B cell (primary cell): ENCODE measurements at regions not wholly inside any gene's neighbourhood (a gene's known extent, or its start where the extent isn't known, plus 50 kb on each side); places are given as distances from the start of the nearest gene placed in this dataset.

Experiments
- ATAC-seq: fragments of 200-7000 bp; cut with Tn5 transposase; one replicate; pipeline ENCODE4 v1.10.0; 2021; ENCODE audit warnings: low read depth, mild to moderate bottlenecking, moderate number of reproducible peaks, moderate library complexity
- CTCF ChIA-PET: fragments of 350-600 bp; sonication (Branson Sonifier 250); formaldehyde crosslinking; loops from one replicate; lab custom pipeline; 2021; ENCODE audit warnings: antibody characterized with exemption, inconsistent platforms; lab: Charles Lee
- POLR2A ChIA-PET: fragments of 350-600 bp; sonication (Branson Sonifier 250); formaldehyde crosslinking; loops from one replicate; lab custom pipeline; 2021; ENCODE audit warnings: antibody characterized with exemption; lab: Charles Lee
- DNase-seq: peaks from one replicate; pipeline ENCODE4 v3.0.0; 2013
- H2AFZ ChIP-seq: 2 replicates; pipeline ENCODE4 v1.6.1; 2012; ENCODE audit warnings: mild to moderate bottlenecking, low read depth, low read length; ENCODE audit not compliant: insufficient read depth, poor library complexity, severe bottlenecking
- H3K27ac ChIP-seq, 2 donors: 1 replicate in 1 of 2; 2 replicates in 1 of 2; pipeline ENCODE4 v1.5.1; 2012 to 2013; ENCODE audit warnings: low read length in 2 of 2, mild to moderate bottlenecking in 2 of 2, moderate library complexity in 1 of 2
- H3K27me3 ChIP-seq, 4 experiments: fragments of 200-600 bp in 1 of 4; sonication (generic) in 1 of 4; replicated peaks in 1 of 4; 1 replicate in 2 of 4; 2 replicates in 2 of 4; pipeline versions ENCODE4 v1.6.1 to v1.7.0; 2013 to 2016; ENCODE audit warnings: low read length in 3 of 4, mild to moderate bottlenecking in 2 of 4, mixed read lengths in 1 of 4, moderate library complexity in 1 of 4; ENCODE audit not compliant: insufficient read depth in 4 of 4, control insufficient read depth in 3 of 4; ENCODE audit errors: control extremely low read depth in 1 of 4
- H3K36me3 ChIP-seq, 2 experiments: replicated peaks in 1 of 2; 1 replicate in 1 of 2; 2 replicates in 1 of 2; pipeline versions ENCODE4 v1.6.1 to v1.7.1; 2013; ENCODE audit warnings: low read length in 1 of 2; ENCODE audit not compliant: insufficient read depth in 2 of 2, control insufficient read depth in 1 of 2; ENCODE audit errors: control extremely low read depth in 1 of 2, extremely low read depth in 1 of 2
- H3K4me1 ChIP-seq, 2 donors: fragments of 200-600 bp in 1 of 2; sonication (generic) in 1 of 2; 1 replicate in 1 of 2; 2 replicates in 1 of 2; pipeline versions ENCODE4 v1.5.1 to v1.6.1; 2013 to 2017; ENCODE audit warnings: low read length in 2 of 2; ENCODE audit not compliant: control insufficient read depth in 2 of 2, insufficient read depth in 2 of 2
- H3K4me2 ChIP-seq: replicated peaks from 2 replicates; pipeline ENCODE3; 2012; ENCODE audit warnings: mild to moderate bottlenecking, low read depth, low read length; ENCODE audit not compliant: poor library complexity, severe bottlenecking
- H3K4me3 ChIP-seq, 5 experiments: fragments of 200-600 bp in 1 of 5; sonication (generic) in 1 of 5; 1 replicate in 3 of 5; 2 replicates in 2 of 5; pipeline versions ENCODE4 v1.5.1 to v1.7.0; 2011 to 2016; ENCODE audit warnings: low read length in 4 of 5, mild to moderate bottlenecking in 4 of 5, low read depth in 2 of 5, control low read depth in 1 of 5, moderate library complexity in 1 of 5; ENCODE audit not compliant: insufficient read depth in 1 of 5; ENCODE audit errors: control extremely low read depth in 1 of 5, extremely low read depth in 1 of 5
- H3K79me2 ChIP-seq: fragments of 200-600 bp; sonication (generic); one replicate; pipeline ENCODE4 v1.6.0; 2016; ENCODE audit warnings: low read length; ENCODE audit not compliant: control insufficient read depth, insufficient read depth
- H3K9ac ChIP-seq: fragments of 200-600 bp; sonication (generic); 2 replicates; pipeline ENCODE4 v1.6.1; 2017; ENCODE audit warnings: mild to moderate bottlenecking, low read length, moderate library complexity
- H3K9me3 ChIP-seq, 3 donors: one replicate each; pipeline versions ENCODE4 v1.6.1 to v1.7.1; 2013; ENCODE audit warnings: low read length in 2 of 3; ENCODE audit not compliant: control insufficient read depth in 2 of 3, insufficient read depth in 1 of 3; ENCODE audit errors: control extremely low read depth in 1 of 3
- H4K20me1 ChIP-seq: 2 replicates; pipeline ENCODE4 v1.6.0; 2012; ENCODE audit warnings: mild to moderate bottlenecking, low read length; ENCODE audit not compliant: insufficient read depth, control insufficient read depth, poor library complexity, severe bottlenecking
- H3K27ac Mint-ChIP-seq: one replicate; pipeline ENCODE4 v1.8.0; 2021; ENCODE audit warnings: mixed read lengths
- H3K27me3 Mint-ChIP-seq: one replicate; pipeline ENCODE4 v1.8.0; 2021; ENCODE audit warnings: mixed read lengths
- H3K4me1 Mint-ChIP-seq: one replicate; pipeline ENCODE4 v1.8.0; 2021; ENCODE audit warnings: mixed read lengths
- H3K4me3 Mint-ChIP-seq: one replicate; pipeline ENCODE4 v1.8.0; 2021; ENCODE audit warnings: mixed read lengths
- H3K9me3 Mint-ChIP-seq: one replicate; pipeline ENCODE4 v1.8.0; 2022; ENCODE audit warnings: mixed read lengths; ENCODE audit not compliant: insufficient read depth
- CTCF ChIP-seq: fragments of 200-600 bp; IDR thresholded peaks from one replicate; pipeline ENCODE4 v1.8.0; 2022; ENCODE audit warnings: antibody characterized with exemption, mild to moderate bottlenecking
- EZH2 ChIP-seq: IDR thresholded peaks from 2 replicates; pipeline ENCODE4 v1.6.1; 2012; ENCODE audit warnings: borderline replicate concordance, low read depth, mild to moderate bottlenecking, moderate library complexity, low read length; ENCODE audit not compliant: insufficient read depth, poor library complexity, severe bottlenecking
- WGBS: methylation state at CpG from one replicate; pipeline ENCODE4 v1.1.5; 2013; ENCODE audit warnings: missing lambda C conversion rate; ENCODE audit not compliant: insufficient coverage; 5-methylcytosine and 5-hydroxymethylcytosine counted together
- intact Hi-C: fragments of 100-400 bp; cut with micrococcal nuclease; formaldehyde crosslinking; loops from one replicate; pipeline ENCODE4 v1.10.0; 2022

- H3K4me3 ChIP-seq = no peak overlapping the region
- ATAC-seq (no peak), DNase-seq (no peak)
- H3K36me3 ChIP-seq = no peaks in the 10 kb centered on the region
- H3K4me1 ChIP-seq = no peaks in the 10 kb centered on the region
- Mint-ChIP-seq H3K9me3 (no peaks in the 10 kb centered on the region), H3K27ac (no peak overlapping the region), H3K4me3 (no peak overlapping the region), H3K27me3 (peaks cover 12% of the 10 kb centered on the region), H3K4me1 (no peaks in the 10 kb centered on the region)
- no peak overlapping the region for H3K4me2 ChIP-seq
- TF ChIP-seq CTCF (no peak), EZH2 (no peak)
- intact Hi-C loops = no loop called here
- H3K9me3 ChIP-seq = no peaks in the 10 kb centered on the region
- no peak overlapping the region for H3K9ac ChIP-seq
- H2AFZ ChIP-seq = no peak overlapping the region
- H3K79me2 ChIP-seq = no peaks in the 10 kb centered on the region
- H4K20me1 ChIP-seq = no peaks in the 10 kb centered on the region
- no peak overlapping the region for H3K27ac ChIP-seq
- H3K27me3 ChIP-seq = no peaks in the 10 kb centered on the region
- 98% methylated on average over 7 of the region's 9 CpGs for WGBS
- ChIA-PET POLR2A (no interaction called here), CTCF (interaction anchor here (0.7 kb wide), 1 partner anchor 180 kb away, joined by 3 read pairs; no protein-coding TSS in a partner anchor)
Measured at GRCh38 chr9:89917861-89918260, 313.0 kb downstream of the GADD45G start.

GRCh38 chr9:89919171-89919681 is 314.4 kb downstream of the GADD45G start:
- H3K79me2 ChIP-seq = no peaks in the 10 kb centered on the region
- TF ChIP-seq EZH2 = no peak
- TF ChIP-seq CTCF = peak; percentile 29
- Mint-ChIP-seq H3K27me3 (peaks cover 12% of the 10 kb centered on the region), H3K27ac (no peak overlapping the region), H3K9me3 (no peaks in the 10 kb centered on the region), H3K4me3 (no peak overlapping the region), H3K4me1 (peaks cover 2% of the 10 kb centered on the region)
- ChIA-PET CTCF (interaction anchor here (1.1 to 2.4 kb wide), 4 partner anchors 183 to 836 kb away, joined by 3 to 11 read pairs (median 8); no protein-coding TSS in a partner anchor), POLR2A (no interaction called here)
- no peak overlapping the region for H3K9ac ChIP-seq
- H3K9me3 ChIP-seq = no peaks in the 10 kb centered on the region
- H4K20me1 ChIP-seq = no peaks in the 10 kb centered on the region
- intact Hi-C loops = loop anchor here (1.0 kb wide), 2 partner anchors 183 to 316 kb away; no protein-coding TSS in a partner anchor
- H3K27me3 ChIP-seq = no peaks in the 10 kb centered on the region
- WGBS = 52% methylated on average over 12 of the region's 12 CpGs
- no peak overlapping the region for H2AFZ ChIP-seq
- DNase-seq (peak; percentile 56), ATAC-seq (peak; percentile 53)
- peaks cover 0 to 5% of the 10 kb centered on the region in 2 donors for H3K4me1 ChIP-seq
- H3K27ac ChIP-seq = no peak overlapping the region
- no peaks in the 10 kb centered on the region for H3K36me3 ChIP-seq
- no peak overlapping the region for H3K4me2 ChIP-seq
- no peak overlapping the region for H3K4me3 ChIP-seq
